Trophoblast cell (in vitro differentiated cells and primary cell): ENCODE measurements at regions not wholly inside any gene's neighbourhood (a gene's known extent, or its start where the extent isn't known, plus 50 kb on each side); places are given as distances from the start of the nearest gene placed in this dataset.

Experiments used
- DNase-seq, 2 donors: peaks; one replicate each; pipeline ENCODE4 v3.0.0-alpha.2; 2016
- H2AFZ ChIP-seq: 2 replicates; pipeline ENCODE4 v1.6.1; 2013; ENCODE audit warnings: low read length, moderate library complexity, mild to moderate bottlenecking; ENCODE audit not compliant: insufficient read depth, poor library complexity
- H2AK5ac ChIP-seq: 2 replicates; pipeline ENCODE4 v1.6.1; 2013; ENCODE audit warnings: mild to moderate bottlenecking, low read length
- H2BK120ac ChIP-seq: 2 replicates; pipeline ENCODE4 v1.6.1; 2013; ENCODE audit warnings: low read length, mild to moderate bottlenecking, moderate library complexity; ENCODE audit not compliant: insufficient read depth, poor library complexity
- H2BK12ac ChIP-seq: 2 replicates; pipeline ENCODE4 v1.6.1; 2013; ENCODE audit warnings: mild to moderate bottlenecking, low read length, moderate library complexity
- H2BK5ac ChIP-seq: 2 replicates; pipeline ENCODE4 v1.6.1; 2013; ENCODE audit warnings: low read length, low read depth, moderate library complexity, mild to moderate bottlenecking; ENCODE audit not compliant: poor library complexity
- H3K14ac ChIP-seq: 2 replicates; pipeline ENCODE4 v1.6.1; 2013; ENCODE audit warnings: mild to moderate bottlenecking, low read length
- H3K18ac ChIP-seq: 2 replicates; pipeline ENCODE4 v1.6.1; 2013; ENCODE audit warnings: mild to moderate bottlenecking, low read length
- H3K23ac ChIP-seq: 2 replicates; pipeline ENCODE4 v1.6.1; 2013; ENCODE audit warnings: low read length
- H3K27ac ChIP-seq: 2 replicates; pipeline ENCODE4 v1.5.1; 2013; ENCODE audit warnings: low read depth, mild to moderate bottlenecking, inconsistent platforms, low read length, moderate library complexity
- H3K27me3 ChIP-seq: 2 replicates; pipeline ENCODE4 v1.6.1; 2013; ENCODE audit warnings: inconsistent platforms, mild to moderate bottlenecking, low read length, moderate library complexity; ENCODE audit not compliant: insufficient read depth
- H3K36me3 ChIP-seq, 2 experiments: 1 replicate in 1 of 2; 2 replicates in 1 of 2; pipeline ENCODE4 v1.6.1; 2013; ENCODE audit warnings: low read length in 2 of 2, mild to moderate bottlenecking in 2 of 2, moderate library complexity in 1 of 2; ENCODE audit not compliant: insufficient read depth in 2 of 2, control insufficient read depth in 1 of 2
- H3K4ac ChIP-seq: 2 replicates; pipeline ENCODE4 v1.6.1; 2013; ENCODE audit warnings: low read depth, mild to moderate bottlenecking, low read length, moderate library complexity
- H3K4me1 ChIP-seq, 2 experiments: 1 replicate in 1 of 2; 2 replicates in 1 of 2; pipeline ENCODE4 v1.6.1; 2013; ENCODE audit warnings: low read length in 2 of 2, mild to moderate bottlenecking in 2 of 2, moderate library complexity in 1 of 2; ENCODE audit not compliant: insufficient read depth in 2 of 2, control insufficient read depth in 1 of 2
- H3K4me2 ChIP-seq: 2 replicates; pipeline ENCODE4 v1.6.1; 2013; ENCODE audit warnings: inconsistent platforms, mild to moderate bottlenecking, low read length, moderate library complexity
- H3K4me3 ChIP-seq: 2 replicates; pipeline ENCODE4 v1.5.1; 2013; ENCODE audit warnings: mild to moderate bottlenecking, low read depth, low read length, inconsistent platforms
- H3K79me1 ChIP-seq: one replicate; pipeline ENCODE4 v1.6.1; 2013; ENCODE audit warnings: low read length
- H3K79me2 ChIP-seq: 2 replicates; pipeline ENCODE4 v1.6.1; 2013; ENCODE audit warnings: low read length, mild to moderate bottlenecking; ENCODE audit not compliant: control insufficient read depth, insufficient read depth, poor library complexity
- H3K9ac ChIP-seq: 2 replicates; pipeline ENCODE4 v1.6.1; 2013; ENCODE audit warnings: mild to moderate bottlenecking, low read length
- H3K9me3 ChIP-seq: 2 replicates; pipeline ENCODE4 v1.6.1; 2013; ENCODE audit warnings: low read depth, mild to moderate bottlenecking, control low read depth, inconsistent platforms, low read length; ENCODE audit not compliant: insufficient read depth
- H4K12ac ChIP-seq: 2 replicates; pipeline ENCODE4 v1.6.1; 2013; ENCODE audit warnings: low read depth, mild to moderate bottlenecking, low read length, moderate library complexity
- H4K8ac ChIP-seq: 2 replicates; pipeline ENCODE4 v1.6.1; 2013; ENCODE audit warnings: low read depth, mild to moderate bottlenecking, low read length, moderate library complexity
- H4K91ac ChIP-seq: one replicate; pipeline ENCODE4 v1.6.1; 2013; ENCODE audit warnings: low read depth, mild to moderate bottlenecking, low read length, moderate library complexity
- WGBS: extraction: QIAGEN DNeasy Blood & Tissue Kit; methylation state at CpG from one replicate; pipeline ENCODE4 v1.1.7; 2013; ENCODE audit warnings: missing lambda C conversion rate; ENCODE audit not compliant: insufficient read length, insufficient coverage; ENCODE audit errors: extremely low coverage; 5-methylcytosine and 5-hydroxymethylcytosine counted together

DNA sequence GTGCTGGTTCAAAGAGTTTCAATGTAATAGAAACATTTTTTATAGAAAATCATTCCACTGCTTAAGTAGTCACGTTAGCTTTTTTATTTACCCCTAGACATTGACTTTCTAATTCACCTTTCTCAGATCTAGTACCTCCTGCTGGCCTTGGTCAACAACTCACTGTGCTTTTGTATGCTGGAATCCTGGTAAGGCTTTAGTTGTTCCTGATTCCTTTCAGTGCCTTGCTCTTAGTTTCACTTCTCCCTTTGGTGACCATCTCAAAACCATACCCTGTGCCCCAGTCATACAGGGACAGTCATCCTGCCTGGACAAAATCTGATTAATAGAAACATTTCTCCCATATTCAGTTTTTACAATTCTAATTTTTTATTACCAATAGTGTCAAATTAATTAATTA is 130.2 kb downstream of the GPR37 start:
- Histone ChIP-seq H3K9ac (no peak overlapping the region), H3K14ac (no peak overlapping the region), H3K9me3 (no peaks in the 10 kb centered on the region), H4K8ac (no peak overlapping the region), H3K4ac (no peak overlapping the region), H3K36me3 (no peaks in the 10 kb centered on the region), H3K4me3 (no peak overlapping the region), H4K91ac (no peak overlapping the region), H3K27me3 (no peaks in the 10 kb centered on the region), H2AK5ac (no peak overlapping the region), H3K4me1 (no peaks in the 10 kb centered on the region), H4K12ac (no peak overlapping the region), H3K4me2 (no peak overlapping the region), H3K18ac (no peak overlapping the region), H2BK5ac (no peak overlapping the region), H3K27ac (no peak overlapping the region), H2BK12ac (no peak overlapping the region), H3K79me2 (no peaks in the 10 kb centered on the region), H2BK120ac (no peak overlapping the region), H2AFZ (no peak overlapping the region), H3K79me1 (no peaks in the 10 kb centered on the region), H3K23ac (no peak overlapping the region)
- WGBS: no CpG with 5 or more reads among the region's 1 CpG
- DNase-seq: no peak

DNA sequence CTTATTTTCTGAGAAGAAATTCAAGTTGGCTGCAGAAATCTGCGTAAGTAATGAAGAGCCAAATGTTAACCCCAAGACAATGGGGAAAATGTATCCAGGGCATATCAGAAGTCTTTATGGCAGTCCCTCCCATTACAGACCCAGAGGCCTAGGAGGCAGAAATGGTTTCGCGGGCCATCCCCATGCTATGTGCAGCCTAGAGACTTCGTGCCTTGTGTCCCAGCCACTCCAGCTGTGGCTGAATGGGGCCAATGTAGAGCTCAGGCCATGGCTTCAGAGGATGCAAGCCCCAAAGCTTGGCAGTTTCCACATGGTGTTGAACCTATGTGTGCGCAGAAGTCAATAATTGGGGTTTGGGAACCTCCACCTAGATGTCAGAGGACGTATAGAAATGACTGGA is 131.9 kb downstream of the GPR37 start:
- no peaks in the 10 kb centered on the region for H3K27me3 ChIP-seq
- H3K4me2 ChIP-seq: no peak overlapping the region
- H3K9ac ChIP-seq: no peak overlapping the region
- no peak overlapping the region for H3K4me3 ChIP-seq
- no peak overlapping the region for H4K91ac ChIP-seq
- H3K27ac ChIP-seq: no peak overlapping the region
- no peaks in the 10 kb centered on the region for H3K79me1 ChIP-seq
- no peaks in the 10 kb centered on the region for H3K79me2 ChIP-seq
- H2BK12ac ChIP-seq: no peak overlapping the region
- no CpG with 5 or more reads among the region's 6 CpGs for WGBS
- H4K8ac ChIP-seq: no peak overlapping the region
- no peaks in the 10 kb centered on the region for H3K4me1 ChIP-seq
- H3K18ac ChIP-seq: no peak overlapping the region
- no peak overlapping the region for H3K14ac ChIP-seq
- no peak overlapping the region for H2BK120ac ChIP-seq
- H3K4ac ChIP-seq: no peak overlapping the region
- no peak for DNase-seq
- no peak overlapping the region for H3K23ac ChIP-seq
- H2BK5ac ChIP-seq: no peak overlapping the region
- H3K36me3 ChIP-seq: no peaks in the 10 kb centered on the region
- H4K12ac ChIP-seq: no peak overlapping the region
- H2AFZ ChIP-seq: no peak overlapping the region
- H3K9me3 ChIP-seq: no peaks in the 10 kb centered on the region
- no peak overlapping the region for H2AK5ac ChIP-seq

DNA sequence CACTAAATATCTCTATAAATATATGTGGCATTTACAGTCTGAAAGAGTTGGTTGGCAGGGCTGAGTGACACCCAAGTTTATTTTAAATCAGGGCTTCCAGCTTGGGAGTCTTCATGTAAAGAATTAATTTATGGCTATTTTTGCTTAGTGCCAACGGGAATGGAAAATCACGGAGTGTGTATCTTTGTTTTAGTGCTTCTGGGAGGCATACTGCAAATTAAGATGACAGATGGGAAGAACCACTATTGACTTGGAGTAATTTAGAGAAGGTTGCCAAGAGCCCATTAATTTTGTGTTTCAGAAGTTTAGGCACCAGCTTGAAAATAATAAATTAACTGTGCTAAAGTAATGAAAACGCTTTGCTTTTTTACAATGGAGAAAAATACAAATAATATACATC is 135.2 kb downstream of the GPR37 start:
- no peak overlapping the region for H4K91ac ChIP-seq

DNA sequence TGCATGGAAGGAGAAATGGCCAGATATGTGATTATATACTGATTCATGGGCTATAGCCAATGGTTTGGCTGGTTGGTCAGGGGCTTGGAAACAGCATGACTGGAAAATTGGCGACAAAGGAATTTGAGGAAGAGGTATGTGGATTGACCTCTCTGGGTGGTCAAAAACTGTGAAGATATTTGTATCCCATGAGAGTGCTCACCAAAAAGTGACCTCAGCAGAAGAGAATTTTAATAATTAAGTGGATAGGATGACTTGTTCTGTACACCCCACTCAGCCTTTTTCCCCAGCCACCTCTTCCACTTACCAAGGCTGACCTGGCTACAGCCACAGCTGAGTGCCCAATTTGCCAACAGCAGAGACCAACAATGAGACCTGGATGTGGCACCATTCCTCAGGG is 146.7 kb downstream of the GPR37 start:
- no peak overlapping the region for H3K18ac ChIP-seq
- DNase-seq: no peak
- H3K4me1 ChIP-seq: no peaks in the 10 kb centered on the region
- WGBS: no CpG with 5 or more reads among the region's 1 CpG
- H4K91ac ChIP-seq: no peak overlapping the region
- no peaks in the 10 kb centered on the region for H3K9me3 ChIP-seq
- no peak overlapping the region for H2BK120ac ChIP-seq
- no peak overlapping the region for H3K4ac ChIP-seq
- H3K27me3 ChIP-seq: no peaks in the 10 kb centered on the region
- H3K4me2 ChIP-seq: no peak overlapping the region
- H3K4me3 ChIP-seq: no peak overlapping the region
- no peak overlapping the region for H3K27ac ChIP-seq
- H4K12ac ChIP-seq: no peak overlapping the region
- no peak overlapping the region for H3K9ac ChIP-seq
- no peak overlapping the region for H2BK5ac ChIP-seq
- no peak overlapping the region for H3K23ac ChIP-seq
- H3K36me3 ChIP-seq: no peaks in the 10 kb centered on the region
- H2AFZ ChIP-seq: no peak overlapping the region
- no peak overlapping the region for H2BK12ac ChIP-seq
- no peak overlapping the region for H2AK5ac ChIP-seq
- no peak overlapping the region for H3K14ac ChIP-seq
- no peak overlapping the region for H4K8ac ChIP-seq
- no peaks in the 10 kb centered on the region for H3K79me2 ChIP-seq
- H3K79me1 ChIP-seq: no peaks in the 10 kb centered on the region

More for the DNA sequence above, 135.2 kb downstream of the GPR37 start:
- no peak for DNase-seq
- H3K27ac ChIP-seq: no peak overlapping the region
- no peaks in the 10 kb centered on the region for H3K27me3 ChIP-seq
- no peak overlapping the region for H3K4me3 ChIP-seq
- H4K8ac ChIP-seq: no peak overlapping the region
- H4K12ac ChIP-seq: no peak overlapping the region
- no peaks in the 10 kb centered on the region for H3K36me3 ChIP-seq
- no peak overlapping the region for H3K14ac ChIP-seq
- no peaks in the 10 kb centered on the region for H3K4me1 ChIP-seq
- no peak overlapping the region for H3K4me2 ChIP-seq
- H3K9ac ChIP-seq: no peak overlapping the region
- no peak overlapping the region for H3K23ac ChIP-seq
- no peak overlapping the region for H2BK12ac ChIP-seq
- no peaks in the 10 kb centered on the region for H3K79me1 ChIP-seq
- no peak overlapping the region for H2AFZ ChIP-seq
- no peak overlapping the region for H3K4ac ChIP-seq
- H2BK120ac ChIP-seq: no peak overlapping the region
- no peaks in the 10 kb centered on the region for H3K79me2 ChIP-seq
- H3K18ac ChIP-seq: no peak overlapping the region
- no peak overlapping the region for H2BK5ac ChIP-seq
- H2AK5ac ChIP-seq: no peak overlapping the region
- H3K9me3 ChIP-seq: no peaks in the 10 kb centered on the region
- WGBS: no CpG with 5 or more reads among the region's 3 CpGs
